Left renal cortex interstitium (tissue), 4 donors: ENCODE measurements at regions not wholly inside any gene's neighbourhood (a gene's known extent, or its start where the extent isn't known, plus 50 kb on each side); places are given as distances from the start of the nearest gene placed in this dataset.

Experiments
- DNase-seq, 4 donors: peaks; one replicate each; pipeline ENCODE4 v3.0.0-alpha.2; 2013; ENCODE audit warnings: low read depth in 4 of 4, low spot score in 2 of 4, missing footprints in 1 of 4

- DNase-seq: no peak
Observed at GRCh38 chr10:3471927-3472286, 299.3 kb upstream of the PITRM1 start.

GRCh38 chr10:3471472-3471871 is 298.9 kb upstream of the PITRM1 start:
- no peak for DNase-seq

- DNase-seq: no peak
Observed at GRCh38 chr10:3470191-3470590, 297.6 kb upstream of the PITRM1 start.

GRCh38 chr10:3469639-3470020 is 297.0 kb upstream of the PITRM1 start:
- no peak for DNase-seq

- no peak for DNase-seq
Observed at GRCh38 chr10:3468919-3469638, 296.5 kb upstream of the PITRM1 start.

- no peak for DNase-seq
Observed at GRCh38 chr10:3467052-3467951, 294.7 kb upstream of the PITRM1 start.

GRCh38 chr10:3465406-3465891 is 292.9 kb upstream of the PITRM1 start:
- DNase-seq: no peak

GRCh38 chr10:3464760-3465405 is 292.3 kb upstream of the PITRM1 start:
- DNase-seq: no peak

GRCh38 chr10:3460420-3461128 is 288.0 kb upstream of the PITRM1 start:
- no peak for DNase-seq

GRCh38 chr10:3455385-3456334 is 283.1 kb upstream of the PITRM1 start:
- no peak for DNase-seq

- DNase-seq: no peak
Observed at GRCh38 chr10:3452683-3453361, 280.2 kb upstream of the PITRM1 start.

- no peak for DNase-seq
Observed at GRCh38 chr10:3452173-3452626, 279.6 kb upstream of the PITRM1 start.

GRCh38 chr10:3451516-3452172 is 279.1 kb upstream of the PITRM1 start:
- DNase-seq: no peak

GRCh38 chr10:3446221-3446620 is 273.6 kb upstream of the PITRM1 start:
- no peak for DNase-seq

- no peak for DNase-seq
Observed at GRCh38 chr10:3445648-3446047, 273.1 kb upstream of the PITRM1 start.

GRCh38 chr10:3442451-3442990 is 269.9 kb upstream of the PITRM1 start:
- DNase-seq: no peak

- no peak for DNase-seq
Observed at GRCh38 chr10:3439183-3439582, 266.6 kb upstream of the PITRM1 start.

- DNase-seq: no peak
Observed at GRCh38 chr10:3438606-3439005, 266.0 kb upstream of the PITRM1 start.
